ENCODE measurements at regions not wholly inside any gene's neighbourhood (a gene's known extent, or its start where the extent isn't known, plus 50 kb on each side); places are given as distances from the start of the nearest gene placed in this dataset.
A peak's percentile ranks its signal among the peaks of the same experiment; 100 is the strongest.

- no peak for DNase-seq
- H3K27me3 Mint-ChIP-seq (ENCODE audit: low read depth, poor library complexity) = peaks cover 11% of the 10 kb centered on the region
- H3K27ac Mint-ChIP-seq = no peak overlapping the region
Measured at GRCh38 chr16:14329727-14330350, 258.7 kb downstream of the MRTFB start.

GRCh38 chr16:14325502-14326401 lies 254.6 kb downstream of the MRTFB start:
- peak overlapping the region; percentile 77 for H3K27ac Mint-ChIP-seq
- H3K36me3 Mint-ChIP-seq (ENCODE audit: low read depth) = peaks cover 7% of the 10 kb centered on the region
- H3K4me1 Mint-ChIP-seq = peaks cover 10% of the 10 kb centered on the region
- no peak for DNase-seq
- peaks cover 8% of the 10 kb centered on the region for H3K27me3 Mint-ChIP-seq (ENCODE audit: low read depth, poor library complexity)
- no peak overlapping the region for H3K4me3 Mint-ChIP-seq
- H3K9me3 Mint-ChIP-seq = peaks cover 9% of the 10 kb centered on the region
- no peak for TF ChIP-seq CTCF (IDR thresholded peaks at IDR 0.05)

More at GRCh38 chr16:14329727-14330350, 258.7 kb downstream of the MRTFB start:
- Mint-ChIP-seq H3K9me3 (peaks cover 9% of the 10 kb centered on the region), H3K36me3 (ENCODE audit: low read depth) (peaks cover 7% of the 10 kb centered on the region), H3K4me3 (no peak overlapping the region), H3K4me1 (peaks cover 16% of the 10 kb centered on the region)
- TF ChIP-seq CTCF (IDR thresholded peaks at IDR 0.05) = no peak

- H3K27me3 Mint-ChIP-seq (ENCODE audit: low read depth, poor library complexity) = peaks cover 4% of the 10 kb centered on the region
- no peak for DNase-seq
- peaks cover 10% of the 10 kb centered on the region for H3K4me1 Mint-ChIP-seq
- peaks cover 9% of the 10 kb centered on the region for H3K9me3 Mint-ChIP-seq
- H3K36me3 Mint-ChIP-seq (ENCODE audit: low read depth) = peaks cover 11% of the 10 kb centered on the region
- no peak for TF ChIP-seq CTCF (IDR thresholded peaks at IDR 0.05)
- H3K4me3 Mint-ChIP-seq = no peak overlapping the region
- H3K27ac Mint-ChIP-seq = no peak overlapping the region
Measured at GRCh38 chr16:14324581-14324980, 253.5 kb downstream of the MRTFB start.

GRCh38 chr16:14322186-14322585 lies 251.1 kb downstream of the MRTFB start:
- peak overlapping the region; percentile 34 for H3K27ac Mint-ChIP-seq
- no peak for DNase-seq

GRCh38 chr16:14321542-14321941 lies 250.4 kb downstream of the MRTFB start:
- H3K4me1 Mint-ChIP-seq = peaks cover 10% of the 10 kb centered on the region
- peaks cover 3% of the 10 kb centered on the region for H3K36me3 Mint-ChIP-seq (ENCODE audit: low read depth)
- no peak overlapping the region for H3K27ac Mint-ChIP-seq
- TF ChIP-seq CTCF (IDR thresholded peaks at IDR 0.05) = no peak
- no peaks in the 10 kb centered on the region for H3K27me3 Mint-ChIP-seq (ENCODE audit: low read depth, poor library complexity)
- H3K4me3 Mint-ChIP-seq = no peak overlapping the region
- no peak for DNase-seq
- no peaks in the 10 kb centered on the region for H3K9me3 Mint-ChIP-seq

More at GRCh38 chr16:14322186-14322585, 251.1 kb downstream of the MRTFB start:
- Mint-ChIP-seq H3K4me3 (no peak overlapping the region), H3K36me3 (ENCODE audit: low read depth) (peaks cover 3% of the 10 kb centered on the region), H3K9me3 (no peaks in the 10 kb centered on the region), H3K27me3 (ENCODE audit: low read depth, poor library complexity) (no peaks in the 10 kb centered on the region), H3K4me1 (peaks cover 10% of the 10 kb centered on the region)
- no peak for TF ChIP-seq CTCF (IDR thresholded peaks at IDR 0.05)

Measured in nephron progenitor cell (in vitro differentiated cells).